DOHH2 (cell line): ENCODE measurements at regions not wholly inside any gene's neighbourhood (a gene's known extent, or its start where the extent isn't known, plus 50 kb on each side); places are given as distances from the start of the nearest gene placed in this dataset.

ENCODE experiments used
- CTCF ChIP-seq: fragments of 200-600 bp; sonication (generic); IDR thresholded peaks from one replicate; pipeline ENCODE4 v1.5.1; 2014; ENCODE audit warnings: antibody characterized with exemption, mild to moderate bottlenecking, low read depth, low read length; ENCODE audit not compliant: poor library complexity, severe bottlenecking
- EZH2phosphoT487 ChIP-seq: fragments of 200-600 bp; sonication (generic); IDR thresholded peaks from 2 replicates; pipeline ENCODE4 v1.6.1; 2017; ENCODE audit warnings: borderline replicate concordance, mild to moderate bottlenecking, antibody characterized with exemption, low read length, moderate library complexity, mixed read lengths

DNA sequence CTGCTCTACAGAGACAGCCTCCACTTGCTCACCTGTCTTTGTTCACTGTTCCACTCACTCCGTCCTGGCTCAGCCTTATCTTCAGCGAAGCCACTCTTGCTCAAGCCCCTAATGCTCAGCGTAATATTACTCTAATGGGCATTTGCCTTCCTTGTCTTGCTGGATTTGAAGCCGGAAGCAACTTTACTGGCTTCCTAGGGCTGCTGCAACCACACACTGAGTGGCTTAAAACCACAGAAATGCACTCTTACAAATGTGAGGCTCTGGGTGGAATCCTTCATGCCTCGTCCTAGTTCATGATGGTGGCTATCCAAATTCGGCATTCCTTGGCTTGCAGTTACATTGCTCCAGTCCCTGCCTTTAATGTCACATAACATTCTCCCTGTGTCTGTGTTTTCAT is 85.5 kb upstream of the MARCHF11 start:
- no peak for TF ChIP-seq CTCF
- TF ChIP-seq EZH2phosphoT487: no peak
